Uterus (tissue), 3 donors: ENCODE measurements at regions not wholly inside any gene's neighbourhood (a gene's known extent, or its start where the extent isn't known, plus 50 kb on each side); places are given as distances from the start of the nearest gene placed in this dataset.
A peak's percentile ranks its signal among the peaks of the same experiment; 100 is the strongest.

ENCODE experiments used
- DNase-seq, 2 donors: peaks; one replicate each; pipeline ENCODE4 v3.0.0-alpha.2; 2019 to 2020
- H3K27ac ChIP-seq, 2 donors: fragments of 200-600 bp; sonication (generic); 1 replicate in 1 of 2; 2 replicates in 1 of 2; pipeline ENCODE4 v1.5.1; 2016 to 2018
- H3K27me3 ChIP-seq, 2 donors: fragments of 200-600 bp; sonication (generic); one replicate each; pipeline ENCODE4 v1.5.1; 2018 to 2019; ENCODE audit warnings: control low read depth in 1 of 2
- H3K36me3 ChIP-seq, 2 donors: fragments of 200-600 bp; sonication (generic); one replicate each; pipeline ENCODE4 v1.5.1; 2019; ENCODE audit warnings: control low read depth in 1 of 2
- H3K4me1 ChIP-seq, 2 donors: fragments of 200-600 bp; sonication (generic); one replicate each; pipeline ENCODE4 v1.5.1; 2018 to 2019; ENCODE audit warnings: control low read depth in 1 of 2
- H3K4me3 ChIP-seq, 2 donors: fragments of 200-600 bp; sonication (generic); 1 replicate in 1 of 2; 2 replicates in 1 of 2; pipeline ENCODE4 v1.5.1; 2018 to 2019; ENCODE audit warnings: mild to moderate bottlenecking in 1 of 2
- H3K9me3 ChIP-seq, 2 donors: fragments of 200-600 bp; sonication (generic); one replicate each; pipeline ENCODE4 v1.5.1; 2019; ENCODE audit warnings: control low read depth in 1 of 2
- POLR2A ChIP-seq, 2 donors: fragments of 450-650 bp; IDR thresholded peaks; one replicate each; pipeline ENCODE4 v1.6.1; 2016; ENCODE audit warnings: antibody characterized with exemption in 2 of 2, mild to moderate bottlenecking in 1 of 2, moderate library complexity in 1 of 2
- intact Hi-C: fragments of 100-400 bp; cut with DNase I; formaldehyde crosslinking; loops from one replicate; pipeline ENCODE4 v1.15.1; 2023; ENCODE audit warnings: low total_unique reads
- TF ChIP-seq, protein P1 (sequence below), 4 experiments: fragments of 200-600 bp in 2 of 4; fragments of 450-650 bp in 2 of 4; sonication (generic) in 2 of 4; IDR thresholded peaks; one replicate each; pipeline ENCODE4 v1.5.1; 2016 to 2019; ENCODE audit warnings: antibody characterized with exemption in 4 of 4, mild to moderate bottlenecking in 2 of 4, moderate library complexity in 1 of 4
- donor health status: DM: yes; HTN: yes; CAD: no.

DNA sequence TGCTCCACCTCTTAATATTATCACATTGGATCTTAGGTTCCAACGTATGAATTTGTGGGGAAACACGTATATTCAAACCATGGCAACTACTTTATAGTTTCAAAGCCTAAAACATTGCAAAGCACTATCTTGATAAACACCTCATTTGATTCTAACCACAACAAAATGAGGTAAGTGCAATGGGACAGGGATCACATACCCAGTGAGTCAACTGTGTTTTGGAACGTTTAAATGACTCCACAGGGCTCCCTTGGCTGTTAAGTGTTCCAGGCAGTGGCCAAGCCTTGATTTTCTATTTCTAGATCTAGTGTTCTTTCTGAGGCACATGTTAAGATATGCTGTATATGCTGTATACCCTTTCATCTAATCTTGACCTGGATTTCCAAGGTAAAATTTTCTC, 54.5 kb upstream of the C1QTNF7 start:
- no peak for DNase-seq
- H3K4me3 ChIP-seq, result no peak overlapping the region
- intact Hi-C loops, result no loop called here
- peak overlapping the region in 1 of 2 donors; percentile 65 for H3K27ac ChIP-seq
- TF ChIP-seq, protein P1, sequence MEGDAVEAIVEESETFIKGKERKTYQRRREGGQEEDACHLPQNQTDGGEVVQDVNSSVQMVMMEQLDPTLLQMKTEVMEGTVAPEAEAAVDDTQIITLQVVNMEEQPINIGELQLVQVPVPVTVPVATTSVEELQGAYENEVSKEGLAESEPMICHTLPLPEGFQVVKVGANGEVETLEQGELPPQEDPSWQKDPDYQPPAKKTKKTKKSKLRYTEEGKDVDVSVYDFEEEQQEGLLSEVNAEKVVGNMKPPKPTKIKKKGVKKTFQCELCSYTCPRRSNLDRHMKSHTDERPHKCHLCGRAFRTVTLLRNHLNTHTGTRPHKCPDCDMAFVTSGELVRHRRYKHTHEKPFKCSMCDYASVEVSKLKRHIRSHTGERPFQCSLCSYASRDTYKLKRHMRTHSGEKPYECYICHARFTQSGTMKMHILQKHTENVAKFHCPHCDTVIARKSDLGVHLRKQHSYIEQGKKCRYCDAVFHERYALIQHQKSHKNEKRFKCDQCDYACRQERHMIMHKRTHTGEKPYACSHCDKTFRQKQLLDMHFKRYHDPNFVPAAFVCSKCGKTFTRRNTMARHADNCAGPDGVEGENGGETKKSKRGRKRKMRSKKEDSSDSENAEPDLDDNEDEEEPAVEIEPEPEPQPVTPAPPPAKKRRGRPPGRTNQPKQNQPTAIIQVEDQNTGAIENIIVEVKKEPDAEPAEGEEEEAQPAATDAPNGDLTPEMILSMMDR (IDR thresholded peaks at IDR 0.05), result no peak
- TF ChIP-seq POLR2A (IDR thresholded peaks at IDR 0.05), result no peak
- H3K27me3 ChIP-seq, result no peaks in the 10 kb centered on the region
- H3K36me3 ChIP-seq, result no peaks in the 10 kb centered on the region
- no peaks in the 10 kb centered on the region for H3K4me1 ChIP-seq
- no peaks in the 10 kb centered on the region for H3K9me3 ChIP-seq

DNA sequence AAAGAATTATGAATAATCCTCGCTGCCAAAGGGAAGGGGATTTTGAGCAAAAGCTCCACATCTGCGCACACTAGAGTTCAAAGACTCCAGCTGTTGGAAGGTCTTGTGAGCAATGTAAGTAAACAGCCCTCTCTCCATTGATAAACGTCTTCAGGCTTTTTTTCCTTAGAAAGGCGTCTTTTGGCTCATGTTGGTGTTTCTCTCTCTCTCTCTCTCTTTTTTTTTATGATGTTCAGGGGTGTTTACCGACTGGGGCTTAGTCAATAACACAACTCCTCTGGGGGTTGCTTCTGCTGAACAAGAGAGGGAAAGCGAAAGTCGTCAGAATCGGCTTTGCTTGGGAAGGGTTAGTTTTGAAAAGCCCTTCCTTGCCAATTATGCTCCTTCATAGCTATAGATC, 53.2 kb upstream of the C1QTNF7 start:
- Histone ChIP-seq H3K36me3 (no peaks in the 10 kb centered on the region), H3K27me3 (no peaks in the 10 kb centered on the region), H3K4me1 (no peaks in the 10 kb centered on the region)

DNA sequence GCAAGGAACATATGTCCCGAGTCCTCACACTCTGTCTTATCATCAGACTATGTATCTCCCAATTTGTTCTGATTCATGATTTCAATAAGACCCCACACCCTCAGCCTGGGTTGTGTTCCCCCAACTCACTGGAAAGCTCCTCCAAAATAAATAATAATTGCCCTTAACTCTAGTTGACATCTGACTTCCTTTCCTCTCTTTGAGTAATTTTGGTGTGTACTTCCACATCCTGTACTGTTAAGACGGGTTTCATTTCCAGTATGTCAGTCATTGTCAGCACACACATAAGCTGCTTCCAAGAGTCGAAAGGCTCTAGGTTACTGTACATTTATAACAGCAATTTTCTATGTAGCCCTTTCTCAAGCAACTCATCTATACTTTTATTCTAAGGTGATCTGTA, 52.2 kb upstream of the C1QTNF7 start:
- Histone ChIP-seq H3K4me1 (no peaks in the 10 kb centered on the region), H3K27ac (peak overlapping the region; percentile 65 to 73), H3K4me3 (no peak overlapping the region), H3K36me3 (no peaks in the 10 kb centered on the region), H3K9me3 (no peaks in the 10 kb centered on the region), H3K27me3 (no peaks in the 10 kb centered on the region)
- DNase-seq, result no peak
- TF ChIP-seq, protein P1 (IDR thresholded peaks at IDR 0.05), result no peak
- no peak for TF ChIP-seq POLR2A (IDR thresholded peaks at IDR 0.05)
- intact Hi-C loops, result no loop called here

More for the DNA sequence above, 53.2 kb upstream of the C1QTNF7 start:
- no peaks in the 10 kb centered on the region for H3K9me3 ChIP-seq
- intact Hi-C loops, result no loop called here
- peak overlapping the region; percentile 65 to 73 for H3K27ac ChIP-seq
- TF ChIP-seq, protein P1 (IDR thresholded peaks at IDR 0.05), result no peak
- TF ChIP-seq POLR2A (IDR thresholded peaks at IDR 0.05), result no peak
- peak in 1 of 2 donors; percentile 29 for DNase-seq
- H3K4me3 ChIP-seq, result peak overlapping the region in 1 of 2 donors; percentile 35

GRCh38 chr4:15376145-15376544, 51.7 kb upstream of the C1QTNF7 start:
- Histone ChIP-seq H3K4me3 (no peak overlapping the region), H3K36me3 (no peaks in the 10 kb centered on the region), H3K4me1 (no peaks in the 10 kb centered on the region), H3K9me3 (no peaks in the 10 kb centered on the region), H3K27ac (peak overlapping the region in 1 of 2 donors; percentile 73), H3K27me3 (no peaks in the 10 kb centered on the region)
- intact Hi-C loops, result no loop called here
- no peak for TF ChIP-seq POLR2A (IDR thresholded peaks at IDR 0.05)
- TF ChIP-seq, protein P1 (IDR thresholded peaks at IDR 0.05), result no peak
- DNase-seq, result no peak

GRCh38 chr4:15376594-15376993, 51.2 kb upstream of the C1QTNF7 start:
- H3K27ac ChIP-seq, result no peak overlapping the region
- no peaks in the 10 kb centered on the region for H3K27me3 ChIP-seq
- DNase-seq, result no peak
- intact Hi-C loops, result no loop called here
- H3K9me3 ChIP-seq, result no peaks in the 10 kb centered on the region
- H3K36me3 ChIP-seq, result no peaks in the 10 kb centered on the region
- TF ChIP-seq, protein P1 (IDR thresholded peaks at IDR 0.05), result no peak
- TF ChIP-seq POLR2A (IDR thresholded peaks at IDR 0.05), result no peak
- peaks cover 0 to 2% of the 10 kb centered on the region in 2 donors for H3K4me1 ChIP-seq
- H3K4me3 ChIP-seq, result no peak overlapping the region
